ENCODE measurements at regions not wholly inside any gene's neighbourhood (a gene's known extent, or its start where the extent isn't known, plus 50 kb on each side); places are given as distances from the start of the nearest gene placed in this dataset.

DNA sequence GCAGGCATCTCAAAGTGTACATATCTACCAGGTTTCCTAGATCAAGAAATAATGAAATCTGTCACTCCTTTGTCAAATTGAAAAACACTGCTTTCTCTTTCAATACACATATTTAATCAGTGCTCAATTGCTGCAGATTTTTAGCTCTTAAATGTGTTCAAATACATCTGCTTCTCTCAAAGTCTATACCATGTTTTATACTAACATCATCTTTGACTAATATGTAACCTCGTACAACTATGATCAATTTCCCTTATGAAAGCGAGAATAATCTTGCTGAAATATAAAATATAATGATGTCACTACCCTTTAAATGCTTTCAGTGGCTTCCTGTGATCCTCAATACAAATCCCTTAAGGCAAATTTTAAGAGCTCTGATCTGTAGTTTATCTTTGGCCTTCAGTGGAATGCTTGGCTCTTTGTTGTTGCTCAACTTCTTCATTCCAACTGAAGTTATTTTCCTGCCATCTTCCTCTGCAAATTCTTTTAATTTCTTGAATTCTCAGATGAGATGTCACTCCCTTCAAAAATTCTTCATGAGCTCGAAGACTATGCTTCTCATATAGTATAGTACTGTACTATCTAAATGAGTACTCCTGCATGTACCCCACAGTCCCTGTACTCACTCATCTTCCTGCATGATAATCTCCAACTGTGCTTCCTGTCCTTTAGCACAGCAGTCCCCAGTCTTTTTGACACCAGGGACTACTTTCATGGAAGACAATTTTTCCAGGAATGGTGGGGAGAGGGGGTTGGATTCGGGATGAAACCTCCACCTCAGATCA is 545.1 kb upstream of the GJE1 start:
- no peak for DNase-seq (ENCODE audit: low spot score)
- H3K4me2 ChIP-seq = no peak overlapping the region
- H2AFZ ChIP-seq (replicated peaks) = no peak overlapping the region
- no peaks in the 10 kb centered on the region for H3K79me2 ChIP-seq (ENCODE audit: low read depth)
- no peak overlapping the region for H3K9ac ChIP-seq
- Mint-ChIP-seq H3K27ac (no peak overlapping the region), H3K36me3 (no peaks in the 10 kb centered on the region), H3K4me1 (no peaks in the 10 kb centered on the region), H3K27me3 (ENCODE audit: insufficient read depth, low read depth) (no peaks in the 10 kb centered on the region), H3K9me3 (no peaks in the 10 kb centered on the region), H3K4me3 (no peak overlapping the region)
- no peak overlapping the region for H3K4me3 ChIP-seq
- no peaks in the 10 kb centered on the region for H3K4me1 ChIP-seq
- H3K36me3 ChIP-seq = no peaks in the 10 kb centered on the region
- H3K9me3 ChIP-seq (ENCODE audit: low read depth) = no peaks in the 10 kb centered on the region
- H3F3A ChIP-seq (ENCODE audit: low read depth) = no peaks in the 10 kb centered on the region
- no peaks in the 10 kb centered on the region for H3K27me3 ChIP-seq
- no peak overlapping the region for H3K27ac ChIP-seq
- no peak for TF ChIP-seq EZH2 (IDR thresholded peaks at IDR 0.05)
- no peak for TF ChIP-seq EZH2phosphoT487 (IDR thresholded peaks at IDR 0.05)
- no peak for TF ChIP-seq CTCF (IDR thresholded peaks at IDR 0.05)
- no peaks in the 10 kb centered on the region for H4K20me1 ChIP-seq (ENCODE audit: low read depth)

GRCh38 chr6:141580988-141581552 is 551.7 kb upstream of the GJE1 start:
- Mint-ChIP-seq H3K27ac (no peak overlapping the region), H3K36me3 (no peaks in the 10 kb centered on the region), H3K4me3 (no peak overlapping the region), H3K4me1 (no peaks in the 10 kb centered on the region), H3K9me3 (no peaks in the 10 kb centered on the region), H3K27me3 (ENCODE audit: insufficient read depth, low read depth) (no peaks in the 10 kb centered on the region)
- DNase-seq (ENCODE audit: low spot score) = no peak
- H3K4me3 ChIP-seq = no peak overlapping the region
- no peaks in the 10 kb centered on the region for H3K4me1 ChIP-seq
- H2AFZ ChIP-seq (replicated peaks) = no peak overlapping the region
- H3K36me3 ChIP-seq = no peaks in the 10 kb centered on the region
- no peaks in the 10 kb centered on the region for H3K27me3 ChIP-seq
- H3K9ac ChIP-seq = no peak overlapping the region
- TF ChIP-seq EZH2 (IDR thresholded peaks at IDR 0.05) (no peak), EZH2phosphoT487 (IDR thresholded peaks at IDR 0.05) (no peak), CTCF (IDR thresholded peaks at IDR 0.05) (no peak)
- H3F3A ChIP-seq (ENCODE audit: low read depth) = no peaks in the 10 kb centered on the region
- no peak overlapping the region for H3K27ac ChIP-seq
- H4K20me1 ChIP-seq (ENCODE audit: low read depth) = no peaks in the 10 kb centered on the region
- no peaks in the 10 kb centered on the region for H3K9me3 ChIP-seq (ENCODE audit: low read depth)
- no peaks in the 10 kb centered on the region for H3K79me2 ChIP-seq (ENCODE audit: low read depth)
- H3K4me2 ChIP-seq = no peak overlapping the region

DNA sequence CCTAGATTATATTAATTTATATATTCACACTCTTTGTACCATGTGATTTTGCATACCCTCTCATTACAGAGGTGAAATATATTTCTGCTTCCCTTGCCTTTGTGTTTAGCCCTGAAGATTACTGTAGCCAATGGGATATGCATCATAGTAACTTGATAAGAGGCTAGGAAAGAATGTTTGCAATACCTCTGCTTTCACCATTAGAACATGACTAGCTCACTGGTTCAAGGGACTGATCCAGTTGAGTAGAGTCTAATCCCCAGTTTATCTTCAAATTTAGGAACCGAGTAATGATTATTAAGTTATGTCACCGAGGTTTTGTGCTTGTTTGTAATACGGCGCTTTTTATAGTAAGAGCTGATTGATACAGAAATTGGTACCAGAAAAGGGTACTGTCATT is 552.6 kb upstream of the GJE1 start:
- H3K4me2 ChIP-seq = no peak overlapping the region
- H3K4me1 Mint-ChIP-seq = no peaks in the 10 kb centered on the region
- no peak overlapping the region for H3K27ac Mint-ChIP-seq
- H3K27me3 ChIP-seq = no peaks in the 10 kb centered on the region
- H3K79me2 ChIP-seq (ENCODE audit: low read depth) = no peaks in the 10 kb centered on the region
- no peaks in the 10 kb centered on the region for H3F3A ChIP-seq (ENCODE audit: low read depth)
- H3K27ac ChIP-seq = no peak overlapping the region
- H3K9ac ChIP-seq = no peak overlapping the region
- H3K9me3 ChIP-seq (ENCODE audit: low read depth) = no peaks in the 10 kb centered on the region
- no peaks in the 10 kb centered on the region for H3K36me3 ChIP-seq
- H3K4me3 ChIP-seq = no peak overlapping the region
- no peaks in the 10 kb centered on the region for H3K27me3 Mint-ChIP-seq (ENCODE audit: insufficient read depth, low read depth)
- no peaks in the 10 kb centered on the region for H3K9me3 Mint-ChIP-seq
- TF ChIP-seq EZH2 (IDR thresholded peaks at IDR 0.05) (no peak), EZH2phosphoT487 (IDR thresholded peaks at IDR 0.05) (no peak), CTCF (IDR thresholded peaks at IDR 0.05) (no peak)
- no peak overlapping the region for H2AFZ ChIP-seq (replicated peaks)
- H3K4me1 ChIP-seq = no peaks in the 10 kb centered on the region
- no peak overlapping the region for H3K4me3 Mint-ChIP-seq
- no peaks in the 10 kb centered on the region for H3K36me3 Mint-ChIP-seq
- H4K20me1 ChIP-seq (ENCODE audit: low read depth) = no peaks in the 10 kb centered on the region
- no peak for DNase-seq (ENCODE audit: low spot score)
